HUES64 (cell line): ENCODE measurements at regions not wholly inside any gene's neighbourhood (a gene's known extent, or its start where the extent isn't known, plus 50 kb on each side); places are given as distances from the start of the nearest gene placed in this dataset.
"Not testable (repeated sequence)": the region's sequence is repeated elsewhere in the genome, so short reads cannot be mapped to it uniquely, and the experiment has no call there.

Source experiments
- H3K27ac ChIP-seq: 2 replicates; pipeline ENCODE4 v1.7.0; 2013; ENCODE audit warnings: low read depth, low read length, inconsistent platforms
- H3K27me3 ChIP-seq: 2 replicates; pipeline ENCODE4 v1.6.1; 2013; ENCODE audit warnings: mild to moderate bottlenecking, low read length; ENCODE audit not compliant: insufficient read depth
- H3K36me3 ChIP-seq: 2 replicates; pipeline ENCODE4 v1.6.1; 2013; ENCODE audit warnings: mild to moderate bottlenecking, low read length; ENCODE audit not compliant: insufficient read depth
- H3K4me1 ChIP-seq: 2 replicates; pipeline ENCODE4 v1.6.1; 2013; ENCODE audit warnings: mild to moderate bottlenecking, low read length, moderate library complexity; ENCODE audit not compliant: insufficient read depth
- H3K4me3 ChIP-seq: 2 replicates; pipeline ENCODE4 v1.5.1; 2013; ENCODE audit warnings: mild to moderate bottlenecking, low read length, moderate library complexity
- H3K9ac ChIP-seq: 2 replicates; pipeline ENCODE4 v1.6.1; 2013; ENCODE audit warnings: mild to moderate bottlenecking, low read depth, low read length
- H3K9me3 ChIP-seq: 2 replicates; pipeline ENCODE4 v1.6.1; 2013; ENCODE audit warnings: low read depth, low read length; ENCODE audit not compliant: insufficient read depth
- WGBS: fragments of 150-250, 120-280 bp; methylation state at CpG from one replicate; pipeline ENCODE4 v1.1.7; 2013; ENCODE audit warnings: missing lambda C conversion rate; 5-methylcytosine and 5-hydroxymethylcytosine counted together

DNA sequence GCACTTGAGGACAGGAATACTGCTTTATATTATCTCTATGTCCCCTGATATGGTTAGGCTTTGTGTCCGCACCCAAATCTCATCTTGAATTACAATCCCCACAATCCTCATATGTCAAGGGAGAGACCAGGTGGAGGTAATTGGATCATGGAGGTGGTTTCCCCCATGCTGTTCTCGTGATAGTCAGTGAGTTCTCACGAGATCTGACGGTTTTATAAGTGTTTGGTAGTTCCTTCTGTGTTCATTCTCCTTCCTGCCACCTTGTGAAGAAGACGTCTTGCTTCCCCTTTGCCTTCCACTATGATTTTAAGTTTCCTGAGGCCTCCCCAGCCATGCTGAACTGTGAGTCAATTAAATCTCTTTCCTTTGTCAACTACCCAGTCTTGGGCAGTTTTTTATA is 51.7 kb upstream of the MDGA1 start:
- not testable (repeated sequence) for H3K4me3 ChIP-seq, H3K27me3 ChIP-seq, H3K27ac ChIP-seq, H3K36me3 ChIP-seq, H3K9ac ChIP-seq, H3K9me3 ChIP-seq
- 74% methylated on average over 4 of the region's 5 CpGs for WGBS
- peaks cover 12% of the 10 kb centered on the region; the same call in 1 of the 2 replicates for H3K4me1 ChIP-seq

DNA sequence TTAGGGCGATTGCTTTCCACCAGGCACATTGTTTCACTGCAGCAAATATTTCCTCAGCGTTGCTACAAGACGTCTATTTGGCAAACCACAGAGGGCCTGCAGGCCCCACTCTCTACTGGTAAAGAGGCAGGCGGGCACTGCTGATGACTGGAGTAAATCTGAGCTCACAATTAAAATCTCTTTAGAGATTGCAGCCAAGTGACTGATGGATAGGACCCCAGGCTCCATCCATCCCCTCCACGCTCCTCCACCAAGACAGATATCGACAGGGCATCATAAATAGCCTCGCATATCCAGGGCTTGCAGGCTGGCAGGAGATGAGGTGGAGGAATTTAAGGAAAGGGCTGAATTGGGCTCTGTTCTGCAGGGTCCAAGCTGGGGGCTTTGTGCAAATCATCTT is 50.4 kb upstream of the MDGA1 start:
- Histone ChIP-seq H3K36me3 (no peaks in the 10 kb centered on the region), H3K4me3 (no peak overlapping the region), H3K27me3 (peaks cover 7% of the 10 kb centered on the region; the same call in 1 of the 2 replicates), H3K4me1 (peaks cover 12% of the 10 kb centered on the region; the same call in 1 of the 2 replicates), H3K9ac (no peak overlapping the region), H3K27ac (no peak overlapping the region), H3K9me3 (no peaks in the 10 kb centered on the region)
- WGBS = 94% methylated on average over 7 of the region's 7 CpGs
